Left lung (tissue), 4 donors: ENCODE measurements at regions not wholly inside any gene's neighbourhood (a gene's known extent, or its start where the extent isn't known, plus 50 kb on each side); places are given as distances from the start of the nearest gene placed in this dataset.
A peak's percentile ranks its signal among the peaks of the same experiment; 100 is the strongest.

Source experiments
- ATAC-seq: fragments of 200-7000 bp; cut with Tn5 transposase; one replicate; pipeline ENCODE4 v1.9.1; 2020; ENCODE audit warnings: moderate library complexity
- DNase-seq, 4 donors: peaks; one replicate each; pipeline ENCODE4 v3.0.0-alpha.2; 2013 to 2020
- H3K27ac ChIP-seq, 2 donors: fragments of 200-600 bp; sonication (generic) in 1 of 2; one replicate each; pipeline versions ENCODE4 v1.5.0 to v1.8.0; 2020 to 2021
- H3K27me3 ChIP-seq, 2 donors: fragments of 200-600 bp; sonication (generic) in 1 of 2; one replicate each; pipeline versions ENCODE4 v1.5.0 to v1.8.0; 2020 to 2021
- H3K36me3 ChIP-seq, 2 donors: fragments of 200-600 bp; sonication (generic) in 1 of 2; one replicate each; pipeline versions ENCODE4 v1.5.0 to v1.8.0; 2020 to 2021
- H3K4me1 ChIP-seq, 2 donors: fragments of 200-600 bp; one replicate each; pipeline ENCODE4 v1.8.0; 2021
- H3K4me3 ChIP-seq, 2 donors: fragments of 200-600 bp; sonication (generic) in 1 of 2; one replicate each; pipeline versions ENCODE4 v1.5.0 to v1.8.0; 2020 to 2021; ENCODE audit warnings: mild to moderate bottlenecking in 1 of 2
- H3K9me3 ChIP-seq, 2 donors: fragments of 200-600 bp; sonication (generic) in 1 of 2; one replicate each; pipeline versions ENCODE4 v1.5.0 to v1.8.0; 2020 to 2021
- CTCF ChIP-seq, 2 donors: fragments of 200-600 bp; sonication (generic) in 1 of 2; IDR thresholded peaks; one replicate each; pipeline versions ENCODE4 v1.5.0 to v1.8.0; 2021; ENCODE audit warnings: antibody characterized with exemption in 2 of 2
- intact Hi-C, 2 donors: fragments of 100-400 bp; cut with DNase I; formaldehyde crosslinking; loops; one replicate each; pipeline versions ENCODE4 v1.11.2 to v1.14.2; 2022
- donor health status: DM: no; HTN: yes; CAD: no.
- donor health status: DM: no; HTN: no; CAD: no.

DNA sequence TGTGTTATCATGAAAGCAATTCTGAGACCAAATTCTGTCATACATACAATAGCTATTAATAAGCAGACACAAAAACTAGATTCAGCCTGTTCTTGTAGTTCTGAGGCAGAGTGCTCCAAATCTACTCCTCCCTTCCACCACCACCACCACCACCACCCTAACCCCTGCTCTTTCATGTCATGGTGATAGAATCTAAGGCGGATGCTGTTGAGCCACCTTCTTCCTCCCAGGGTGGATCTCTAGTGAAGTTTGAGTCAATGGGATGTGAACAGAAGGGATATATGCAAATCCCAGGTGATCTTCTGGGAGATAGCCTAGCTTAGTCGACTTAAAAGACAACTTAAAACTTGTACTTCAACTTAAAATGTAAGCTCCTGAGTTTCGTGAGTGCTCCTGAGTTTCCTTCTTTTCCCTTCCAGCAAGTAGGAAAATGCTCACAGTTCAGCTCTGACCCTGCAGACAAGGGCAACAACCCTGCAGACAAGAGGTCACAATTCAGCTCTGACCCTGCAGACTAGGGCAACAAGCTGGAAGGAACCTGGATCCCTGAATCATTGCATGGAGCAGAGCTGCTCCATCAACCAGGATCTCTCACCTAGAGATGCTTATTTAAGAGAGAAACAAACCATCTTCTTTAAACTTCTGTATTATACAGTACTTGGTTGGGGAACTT is 204.1 kb downstream of the TTC8 start:
- H3K4me3 ChIP-seq: no peak overlapping the region
- H3K9me3 ChIP-seq: no peaks in the 10 kb centered on the region
- H3K27ac ChIP-seq: no peak overlapping the region
- no peak for DNase-seq
- peaks cover 8 to 69% of the 10 kb centered on the region in 2 donors for H3K27me3 ChIP-seq
- peaks cover 3 to 29% of the 10 kb centered on the region in 2 donors for H3K4me1 ChIP-seq
- no peak for ATAC-seq
- no peak for TF ChIP-seq CTCF (IDR thresholded peaks at IDR 0.05)
- H3K36me3 ChIP-seq: no peaks in the 10 kb centered on the region
- intact Hi-C loops: loop anchor here in 1 of 2 donors (10.0 kb wide), 1 partner anchor 896 kb away; no protein-coding TSS in a partner anchor

- Histone ChIP-seq H3K4me3 (no peak overlapping the region), H3K9me3 (no peaks in the 10 kb centered on the region), H3K27ac (no peak overlapping the region), H3K27me3 (peaks cover 8 to 61% of the 10 kb centered on the region in 2 donors), H3K4me1 (peaks cover 3 to 25% of the 10 kb centered on the region in 2 donors), H3K36me3 (no peaks in the 10 kb centered on the region)
- intact Hi-C loops: loop anchor here in 1 of 2 donors (10.0 kb wide), 1 partner anchor 895 kb away; no protein-coding TSS in a partner anchor
- peak; percentile 29 for ATAC-seq
- peak in 1 of 4 donors; percentile 40 for DNase-seq
- no peak for TF ChIP-seq CTCF (IDR thresholded peaks at IDR 0.05)
Observed at GRCh38 chr14:89029961-89030694, 205.7 kb downstream of the TTC8 start.

DNA sequence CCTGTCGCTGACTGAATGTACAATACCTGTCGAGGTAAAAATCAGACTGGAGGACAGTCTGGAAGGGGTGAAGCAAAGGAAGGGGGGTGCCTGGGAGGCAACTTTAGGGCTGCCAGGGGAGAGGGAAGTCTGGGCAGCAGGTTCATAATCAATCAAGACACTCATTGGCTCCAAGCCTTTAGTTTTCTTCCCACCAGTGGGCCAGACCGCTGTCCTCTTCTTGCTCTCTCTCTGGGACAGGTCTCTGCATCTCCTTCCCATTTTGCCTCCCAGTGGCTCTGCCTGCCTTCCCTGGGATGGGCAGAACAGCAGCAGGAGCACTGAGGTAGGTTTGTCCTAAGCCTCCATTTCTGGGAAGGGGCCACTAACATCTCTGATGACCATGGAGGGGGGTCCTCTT is 206.5 kb downstream of the TTC8 start:
- ATAC-seq: no peak
- Histone ChIP-seq H3K27me3 (peaks cover 8 to 55% of the 10 kb centered on the region in 2 donors), H3K27ac (no peak overlapping the region), H3K4me3 (no peak overlapping the region), H3K4me1 (peaks cover 3 to 18% of the 10 kb centered on the region in 2 donors), H3K36me3 (no peaks in the 10 kb centered on the region), H3K9me3 (no peaks in the 10 kb centered on the region)
- TF ChIP-seq CTCF (IDR thresholded peaks at IDR 0.05): no peak
- DNase-seq: no peak
- intact Hi-C loops: no loop called here

GRCh38 chr14:89032086-89032649 is 207.7 kb downstream of the TTC8 start:
- Histone ChIP-seq H3K4me3 (no peak overlapping the region), H3K27me3 (peaks cover 8 to 43% of the 10 kb centered on the region in 2 donors), H3K4me1 (peaks cover 0 to 6% of the 10 kb centered on the region in 2 donors), H3K27ac (no peak overlapping the region), H3K36me3 (no peaks in the 10 kb centered on the region), H3K9me3 (no peaks in the 10 kb centered on the region)
- no peak for DNase-seq
- no peak for ATAC-seq
- intact Hi-C loops: no loop called here
- no peak for TF ChIP-seq CTCF (IDR thresholded peaks at IDR 0.05)

DNA sequence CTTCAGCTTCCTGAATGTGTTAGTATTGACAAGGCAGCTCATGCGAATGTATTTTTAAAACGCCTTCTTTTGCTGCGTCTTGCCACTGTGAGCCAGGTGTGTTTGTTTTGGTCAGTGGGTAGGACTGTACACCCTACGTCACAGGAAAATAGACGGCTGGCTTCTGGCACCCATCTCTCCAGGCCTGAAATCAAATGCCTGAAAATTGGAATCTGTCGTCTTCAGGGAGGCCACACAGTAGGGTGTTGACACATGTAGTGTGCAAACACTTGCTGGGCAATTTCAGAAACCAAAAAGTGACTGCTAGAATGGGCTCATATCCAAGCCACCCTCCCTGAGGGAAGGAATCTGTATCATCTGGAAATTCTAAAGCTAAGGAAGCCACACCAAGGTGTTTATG is 209.3 kb downstream of the TTC8 start:
- no peaks in the 10 kb centered on the region for H3K9me3 ChIP-seq
- peaks cover 6 to 27% of the 10 kb centered on the region in 2 donors for H3K27me3 ChIP-seq
- ATAC-seq (peak; percentile 80), DNase-seq (no peak)
- H3K4me1 ChIP-seq: no peaks in the 10 kb centered on the region
- intact Hi-C loops: no loop called here
- no peak overlapping the region for H3K27ac ChIP-seq
- no peaks in the 10 kb centered on the region for H3K36me3 ChIP-seq
- H3K4me3 ChIP-seq: no peak overlapping the region
- no peak for TF ChIP-seq CTCF (IDR thresholded peaks at IDR 0.05)
